ENCODE measurements at regions not wholly inside any gene's neighbourhood (a gene's known extent, or its start where the extent isn't known, plus 50 kb on each side); places are given as distances from the start of the nearest gene placed in this dataset.

- TF ChIP-seq CTCF (IDR thresholded peaks at IDR 0.05; ENCODE audit: control extremely low read depth in 1 of 3, insufficient read depth in 1 of 3, low read depth in 1 of 3, low read length in 3 of 3) (no peak), MAX (IDR thresholded peaks at IDR 0.05) (no peak), EGR1 (IDR thresholded peaks at IDR 0.05; ENCODE audit: borderline replicate concordance, low read depth, low read length) (no peak), NRF1 (IDR thresholded peaks at IDR 0.05; ENCODE audit: low read depth, low read length) (no peak), TBP (IDR thresholded peaks at IDR 0.05; ENCODE audit: low read depth, low read length) (no peak), HDAC2 (IDR thresholded peaks at IDR 0.05; ENCODE audit: borderline replicate concordance in 1 of 2, low read depth in 2 of 2, low read length in 2 of 2) (no peak)
These were observed 121.0 kb upstream of the KYNU start (continued) for GRCh38 chr2:142756430-142756829.

Measured in H1 (cell line).